Ovary (tissue), 7 donors: ENCODE measurements at regions not wholly inside any gene's neighbourhood (a gene's known extent, or its start where the extent isn't known, plus 50 kb on each side); places are given as distances from the start of the nearest gene placed in this dataset.

ENCODE experiments used
- DNase-seq, 5 donors: peaks; one replicate each; pipeline ENCODE4 v3.0.0-alpha.2; 2019 to 2020
- H3K27ac ChIP-seq, 2 donors: fragments of 200-600 bp; one replicate each; pipeline versions ENCODE4 v1.5.1 to v1.8.0; 2019 to 2022
- H3K27me3 ChIP-seq: fragments of 200-600 bp; one replicate; pipeline ENCODE4 v1.8.0; 2022
- H3K36me3 ChIP-seq: fragments of 200-600 bp; sonication (generic); one replicate; pipeline ENCODE4 v1.5.1; 2019
- H3K4me1 ChIP-seq: one replicate; pipeline ENCODE4 v1.8.1; 2013; ENCODE audit warnings: mild to moderate bottlenecking, moderate library complexity; ENCODE audit not compliant: insufficient read depth
- H3K4me3 ChIP-seq: fragments of 200-600 bp; sonication (generic); one replicate; pipeline ENCODE4 v1.5.1; 2017
- H3K9me3 ChIP-seq, 2 donors: fragments of 200-600 bp in 1 of 2; sonication (generic) in 1 of 2; one replicate each; pipeline versions ENCODE4 v1.5.1 to v1.8.1; 2013 to 2019; ENCODE audit warnings: mild to moderate bottlenecking in 1 of 2, moderate library complexity in 1 of 2
- CTCF ChIP-seq, 3 donors: fragments of 450-650 bp in 2 of 3; fragments of 200-600 bp in 1 of 3; IDR thresholded peaks; one replicate each; pipeline versions ENCODE4 v1.5.1 to v1.8.0; 2016 to 2022; ENCODE audit warnings: antibody characterized with exemption in 3 of 3, mild to moderate bottlenecking in 1 of 3
- EP300 ChIP-seq: sonication (generic); formaldehyde crosslinking; IDR thresholded peaks from one replicate; pipeline ENCODE4 v1.6.1; 2017; ENCODE audit warnings: antibody characterized with exemption
- POLR2A ChIP-seq: fragments of 450-650 bp; IDR thresholded peaks from one replicate; pipeline ENCODE4 v1.6.1; 2017; ENCODE audit warnings: antibody characterized with exemption, mild to moderate bottlenecking, moderate library complexity
- WGBS, 3 donors: extraction: QIAGEN DNeasy Blood & Tissue Kit in 1 of 3; methylation state at CpG; one replicate each; pipeline versions ENCODE4 v1.1.5 to v1.1.7; 2013 to 2017; 5-methylcytosine and 5-hydroxymethylcytosine counted together
- intact Hi-C, 4 donors: fragments of 100-400 bp; cut with DNase I; formaldehyde crosslinking; loops; one replicate each; pipeline versions ENCODE4 v1.11.0 to v1.15.1; 2022 to 2023
- donor health status: DM: no; HTN: no; CAD: no; lungs with moderate emphysema.
- donor health status: DM: no; HTN: no; CAD: no.
- donor health status: Bipolar disorder and iron deficiency.
- donor health status: DM: no; HTN: no; CAD: no.
- donor health status: DM: yes; HTN: yes; CAD: no.

GRCh38 chr7:20906801-20907453 is 120.2 kb upstream of the SP8 start:
- WGBS, 3 donors, result 19 to 41% (median 22%) methylated on average over 3 of the region's 3 CpGs

GRCh38 chr7:20911081-20911480 is 124.4 kb upstream of the SP8 start:
- TF ChIP-seq EP300, result no peak
- TF ChIP-seq POLR2A, result no peak
- TF ChIP-seq CTCF (IDR thresholded peaks at IDR 0.05), result no peak
- no peak for DNase-seq
- Histone ChIP-seq H3K27ac (no peak overlapping the region), H3K4me1 (no peaks in the 10 kb centered on the region), H3K9me3 (no peaks in the 10 kb centered on the region), H3K27me3 (no peaks in the 10 kb centered on the region), H3K36me3 (no peaks in the 10 kb centered on the region), H3K4me3 (no peak overlapping the region)
- 72 to 74% (median 73%) methylated on average over 4 of the region's 4 CpGs for WGBS, 3 donors
- intact Hi-C loops, result no loop called here

More at GRCh38 chr7:20906801-20907453, 120.2 kb upstream of the SP8 start:
- Histone ChIP-seq H3K9me3 (no peaks in the 10 kb centered on the region), H3K27me3 (no peaks in the 10 kb centered on the region), H3K27ac (no peak overlapping the region), H3K36me3 (no peaks in the 10 kb centered on the region), H3K4me3 (no peak overlapping the region), H3K4me1 (no peaks in the 10 kb centered on the region)
- intact Hi-C loops, result no loop called here
- TF ChIP-seq POLR2A, result no peak
- no peak for TF ChIP-seq EP300
- no peak for TF ChIP-seq CTCF (IDR thresholded peaks at IDR 0.05)
- DNase-seq, result no peak

- no peaks in the 10 kb centered on the region for H3K9me3 ChIP-seq
- WGBS, 3 donors, result 74 to 77% (median 75%) methylated on average over 9 of the region's 9 CpGs
- intact Hi-C loops, result no loop called here
- H3K4me1 ChIP-seq, result no peaks in the 10 kb centered on the region
- H3K4me3 ChIP-seq, result no peak overlapping the region
- no peak for TF ChIP-seq EP300
- no peak for TF ChIP-seq CTCF (IDR thresholded peaks at IDR 0.05)
- H3K27me3 ChIP-seq, result no peaks in the 10 kb centered on the region
- H3K27ac ChIP-seq, result no peak overlapping the region
- DNase-seq, result no peak
- H3K36me3 ChIP-seq, result no peaks in the 10 kb centered on the region
Measured at GRCh38 chr7:20913853-20914252, 127.2 kb upstream of the SP8 start.

GRCh38 chr7:20916311-20916710 is 129.6 kb upstream of the SP8 start:
- WGBS, 3 donors, result 24 to 47% (median 36%) methylated on average over 1 of the region's 1 CpG

More at GRCh38 chr7:20916311-20916710, 129.6 kb upstream of the SP8 start:
- H3K27me3 ChIP-seq, result no peaks in the 10 kb centered on the region
- no peaks in the 10 kb centered on the region for H3K36me3 ChIP-seq
- intact Hi-C loops, result no loop called here
- no peak overlapping the region for H3K27ac ChIP-seq
- TF ChIP-seq CTCF (IDR thresholded peaks at IDR 0.05) (no peak), EP300 (no peak), POLR2A (no peak)
- H3K4me3 ChIP-seq, result no peak overlapping the region
- DNase-seq, result no peak
- no peaks in the 10 kb centered on the region for H3K9me3 ChIP-seq
- no peaks in the 10 kb centered on the region for H3K4me1 ChIP-seq
